ENCODE measurements at regions not wholly inside any gene's neighbourhood (a gene's known extent, or its start where the extent isn't known, plus 50 kb on each side); places are given as distances from the start of the nearest gene placed in this dataset.
A peak's percentile ranks its signal among the peaks of the same experiment; 100 is the strongest.
"Not testable (repeated sequence)": the region's sequence is repeated elsewhere in the genome, so short reads cannot be mapped to it uniquely, and the experiment has no call there.

- CTCF ChIA-PET; POLR2A ChIA-PET; DNase-seq (ENCODE audit: extremely low spot score): not testable (repeated sequence)
Measured at GRCh38 chr2:132220589-132220988, 58.8 kb upstream of the ANKRD30BL start.

DNA sequence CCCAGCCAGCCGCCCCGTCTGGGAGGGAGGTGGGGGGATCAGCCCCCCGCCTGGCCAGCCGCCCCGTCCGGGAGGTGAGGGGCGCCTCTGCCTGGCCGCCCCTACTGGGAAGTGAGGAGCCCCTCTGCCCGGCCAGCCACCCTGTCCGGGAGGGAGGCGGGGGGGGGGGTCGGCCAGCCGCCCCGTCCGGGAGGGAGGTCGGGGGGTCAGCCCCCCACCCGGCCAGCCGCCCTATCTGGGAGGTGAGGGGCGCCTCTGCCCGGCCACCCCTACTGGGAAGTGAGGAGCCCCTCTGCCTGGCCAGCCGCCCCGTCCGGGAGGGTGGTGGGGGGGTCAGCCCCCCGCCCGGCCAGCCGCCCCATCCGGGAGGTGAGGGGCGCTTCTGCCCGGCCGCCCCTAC, 60.1 kb upstream of the ANKRD30BL start:
- DNase-seq (ENCODE audit: extremely low spot score); POLR2A ChIA-PET; CTCF ChIA-PET: not testable (repeated sequence)

- TF ChIP-seq, protein P1, sequence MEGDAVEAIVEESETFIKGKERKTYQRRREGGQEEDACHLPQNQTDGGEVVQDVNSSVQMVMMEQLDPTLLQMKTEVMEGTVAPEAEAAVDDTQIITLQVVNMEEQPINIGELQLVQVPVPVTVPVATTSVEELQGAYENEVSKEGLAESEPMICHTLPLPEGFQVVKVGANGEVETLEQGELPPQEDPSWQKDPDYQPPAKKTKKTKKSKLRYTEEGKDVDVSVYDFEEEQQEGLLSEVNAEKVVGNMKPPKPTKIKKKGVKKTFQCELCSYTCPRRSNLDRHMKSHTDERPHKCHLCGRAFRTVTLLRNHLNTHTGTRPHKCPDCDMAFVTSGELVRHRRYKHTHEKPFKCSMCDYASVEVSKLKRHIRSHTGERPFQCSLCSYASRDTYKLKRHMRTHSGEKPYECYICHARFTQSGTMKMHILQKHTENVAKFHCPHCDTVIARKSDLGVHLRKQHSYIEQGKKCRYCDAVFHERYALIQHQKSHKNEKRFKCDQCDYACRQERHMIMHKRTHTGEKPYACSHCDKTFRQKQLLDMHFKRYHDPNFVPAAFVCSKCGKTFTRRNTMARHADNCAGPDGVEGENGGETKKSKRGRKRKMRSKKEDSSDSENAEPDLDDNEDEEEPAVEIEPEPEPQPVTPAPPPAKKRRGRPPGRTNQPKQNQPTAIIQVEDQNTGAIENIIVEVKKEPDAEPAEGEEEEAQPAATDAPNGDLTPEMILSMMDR (IDR thresholded peaks at IDR 0.05; ENCODE audit: control extremely low read depth, extremely low read depth, low read depth, missing control alignments), result no peak
- CTCF ChIA-PET, result no interaction called here
- POLR2A ChIA-PET, result no interaction called here
- peak; percentile 1 for DNase-seq (ENCODE audit: extremely low spot score)
Measured at GRCh38 chr2:132252191-132252893, 90.6 kb upstream of the ANKRD30BL start.

- POLR2A ChIA-PET, result no interaction called here
- DNase-seq (ENCODE audit: extremely low spot score), result peak; percentile 2
- TF ChIP-seq, protein P1 (IDR thresholded peaks at IDR 0.05; ENCODE audit: control extremely low read depth, extremely low read depth, low read depth, missing control alignments), result no peak
- CTCF ChIA-PET, result no interaction called here
Measured at GRCh38 chr2:132252894-132253264, 91.1 kb upstream of the ANKRD30BL start.

DNA sequence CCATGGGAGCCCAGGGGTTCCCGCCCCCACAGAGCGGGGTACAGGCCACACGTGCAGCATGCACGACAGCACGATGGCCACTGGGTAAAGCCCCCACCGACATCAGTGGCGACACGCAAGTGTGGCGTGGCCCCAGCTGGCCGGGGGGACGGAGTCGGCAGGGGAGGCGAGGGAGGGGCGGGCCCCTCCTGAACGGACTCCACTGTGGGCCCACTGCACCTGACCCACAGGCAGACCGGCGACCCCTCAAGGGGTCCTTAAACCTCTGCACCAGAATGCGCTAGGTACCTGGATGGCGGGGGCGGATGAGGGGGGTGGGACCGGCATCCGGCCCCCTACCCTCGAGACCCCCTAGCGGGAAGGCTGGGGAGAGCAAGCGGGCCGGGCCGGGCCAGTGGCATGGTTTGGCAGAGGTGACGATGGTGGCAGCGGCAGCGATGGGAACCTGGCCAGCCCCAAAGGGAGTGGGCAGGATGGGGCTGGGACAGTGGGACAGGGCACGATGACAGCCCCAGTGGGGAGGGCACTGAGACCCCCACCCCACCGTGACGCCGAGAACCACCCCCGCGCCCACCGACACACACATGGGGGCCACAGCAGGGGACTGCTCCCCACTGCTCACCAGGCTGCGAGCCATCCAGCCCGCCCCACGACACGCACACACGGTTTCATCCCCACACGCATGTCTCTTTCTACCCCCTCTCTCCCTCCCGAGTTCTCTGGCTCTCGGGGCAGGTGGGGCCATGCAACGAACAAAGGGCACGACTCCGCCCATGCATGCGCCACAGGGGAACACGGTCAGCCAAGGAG, 91.9 kb upstream of the ANKRD30BL start:
- POLR2A ChIA-PET, result no interaction called here
- CTCF ChIA-PET, result no interaction called here

GRCh38 chr2:132254306-132254919, 92.7 kb upstream of the ANKRD30BL start:
- DNase-seq (ENCODE audit: extremely low spot score), result peak; percentile 1
- CTCF ChIA-PET, POLR2A ChIA-PET: not testable (repeated sequence)

More for the DNA sequence above, 91.9 kb upstream of the ANKRD30BL start:
- peak; percentile 5 for DNase-seq (ENCODE audit: extremely low spot score)
- TF ChIP-seq, protein P1 (IDR thresholded peaks at IDR 0.05; ENCODE audit: control extremely low read depth, extremely low read depth, low read depth, missing control alignments), result no peak

GRCh38 chr2:132255714-132256113, 94.0 kb upstream of the ANKRD30BL start:
- ChIA-PET POLR2A (no interaction called here), CTCF (no interaction called here)
- DNase-seq (ENCODE audit: extremely low spot score), result no peak
- TF ChIP-seq, protein P1 (IDR thresholded peaks at IDR 0.05; ENCODE audit: control extremely low read depth, extremely low read depth, low read depth, missing control alignments), result no peak

- DNase-seq (ENCODE audit: extremely low spot score), result peak; percentile 1
- POLR2A ChIA-PET, result no interaction called here
- TF ChIP-seq, protein P1 (IDR thresholded peaks at IDR 0.05; ENCODE audit: control extremely low read depth, extremely low read depth, low read depth, missing control alignments), result no peak
- CTCF ChIA-PET, result no interaction called here
Measured at GRCh38 chr2:132256251-132256902, 94.6 kb upstream of the ANKRD30BL start.

DNA sequence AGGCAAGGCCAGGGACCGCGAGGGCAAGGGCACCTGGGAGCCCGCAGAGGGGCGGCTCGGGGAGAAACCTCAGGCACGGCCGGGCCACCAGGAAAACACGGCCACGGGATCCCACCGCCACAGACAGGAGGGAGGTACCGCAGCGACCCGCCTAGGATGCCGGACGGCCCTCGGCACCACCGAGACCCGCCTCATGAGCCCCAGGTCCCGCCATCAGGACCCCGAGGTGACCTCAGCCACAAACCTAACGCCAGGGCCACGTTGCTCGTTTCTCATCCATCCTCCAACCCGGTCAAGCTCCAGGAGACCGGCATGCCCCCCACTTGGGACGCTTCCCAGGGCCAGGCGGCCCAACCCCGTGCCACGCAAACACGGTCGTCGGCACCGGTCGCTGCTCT, 95.2 kb upstream of the ANKRD30BL start:
- POLR2A ChIA-PET, CTCF ChIA-PET: not testable (repeated sequence)
- DNase-seq (ENCODE audit: extremely low spot score), result peak; percentile 1

DNA sequence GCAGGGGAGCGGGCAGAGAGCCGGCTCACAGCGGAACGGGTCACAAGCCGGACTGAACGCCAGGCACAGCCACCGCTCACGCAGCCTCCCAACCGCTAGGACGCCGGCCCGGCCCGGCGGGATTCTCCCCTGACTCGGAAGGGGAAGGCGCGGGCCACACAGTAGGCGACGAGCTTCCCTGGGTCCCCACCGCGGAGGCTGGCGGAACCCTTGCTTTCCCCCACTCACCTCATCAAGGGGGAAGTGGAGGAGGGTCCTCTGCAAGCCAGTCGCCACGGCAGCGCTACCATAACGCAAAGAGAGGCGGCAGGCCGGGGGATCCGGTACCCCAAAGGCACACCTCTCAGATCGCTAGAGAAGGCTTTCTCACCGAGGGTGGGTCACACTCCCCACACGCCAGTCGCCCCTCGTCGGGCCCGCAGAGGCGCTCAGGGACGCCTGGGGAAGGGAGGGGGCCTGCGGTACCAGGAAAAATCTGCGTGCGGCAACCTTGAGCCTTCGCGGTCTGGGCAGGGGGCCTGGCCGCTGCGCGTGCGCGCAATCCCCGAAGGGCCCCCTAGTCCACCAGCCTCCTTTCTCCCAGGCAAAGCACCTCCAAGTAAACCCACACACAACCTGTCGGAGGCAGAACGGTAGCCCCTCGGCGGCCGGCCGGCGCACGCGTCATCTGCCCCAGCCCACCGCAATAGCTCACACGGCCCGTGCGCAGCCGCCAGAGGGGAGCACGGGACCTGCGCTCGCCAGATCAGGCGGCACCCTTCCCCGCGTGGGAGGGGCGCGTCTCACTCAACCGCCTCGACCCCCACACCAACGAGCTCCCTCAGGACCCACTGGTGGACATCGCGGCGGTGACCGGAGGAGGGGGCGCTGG, 95.8 kb upstream of the ANKRD30BL start:
- DNase-seq (ENCODE audit: extremely low spot score), result peak; percentile 4
- POLR2A ChIA-PET, CTCF ChIA-PET: not testable (repeated sequence)
